Hematopoietic multipotent progenitor cell (in vitro differentiated cells): ENCODE measurements at regions not wholly inside any gene's neighbourhood (a gene's known extent, or its start where the extent isn't known, plus 50 kb on each side); places are given as distances from the start of the nearest gene placed in this dataset.

Experiments
- DNase-seq, 3 donors: peaks; one replicate each; pipeline ENCODE4 v3.0.0-alpha.2; 2011 to 2015; ENCODE audit warnings: low read depth in 2 of 3, low spot score in 2 of 3

- DNase-seq, result no peak
Observed at GRCh38 chr4:148831945-148832344, 389.7 kb upstream of the NR3C2 start.

DNA sequence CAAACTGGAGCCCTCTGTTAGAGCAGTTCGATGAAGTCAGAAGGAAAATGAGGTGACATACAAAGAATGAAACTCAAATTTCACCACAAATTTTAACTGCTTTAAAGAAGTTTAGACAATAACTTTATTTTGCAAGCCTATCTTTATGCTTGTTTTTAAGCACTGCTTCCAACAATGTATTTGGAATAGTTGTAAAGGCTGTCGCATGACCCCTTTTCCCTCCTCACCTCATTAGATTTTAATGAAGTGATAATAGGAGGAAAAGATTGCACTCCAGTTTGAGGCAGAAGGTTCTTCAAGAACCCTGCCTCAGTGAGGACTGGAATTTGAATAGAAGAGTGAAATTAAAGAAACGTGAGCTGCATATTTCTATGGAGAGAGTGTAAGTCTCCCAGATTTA lies 386.1 kb upstream of the NR3C2 start:
- DNase-seq, result no peak

- no peak for DNase-seq
Observed at GRCh38 chr4:148827781-148828180, 385.6 kb upstream of the NR3C2 start.

GRCh38 chr4:148823419-148823769 lies 381.2 kb upstream of the NR3C2 start:
- DNase-seq, result no peak

DNA sequence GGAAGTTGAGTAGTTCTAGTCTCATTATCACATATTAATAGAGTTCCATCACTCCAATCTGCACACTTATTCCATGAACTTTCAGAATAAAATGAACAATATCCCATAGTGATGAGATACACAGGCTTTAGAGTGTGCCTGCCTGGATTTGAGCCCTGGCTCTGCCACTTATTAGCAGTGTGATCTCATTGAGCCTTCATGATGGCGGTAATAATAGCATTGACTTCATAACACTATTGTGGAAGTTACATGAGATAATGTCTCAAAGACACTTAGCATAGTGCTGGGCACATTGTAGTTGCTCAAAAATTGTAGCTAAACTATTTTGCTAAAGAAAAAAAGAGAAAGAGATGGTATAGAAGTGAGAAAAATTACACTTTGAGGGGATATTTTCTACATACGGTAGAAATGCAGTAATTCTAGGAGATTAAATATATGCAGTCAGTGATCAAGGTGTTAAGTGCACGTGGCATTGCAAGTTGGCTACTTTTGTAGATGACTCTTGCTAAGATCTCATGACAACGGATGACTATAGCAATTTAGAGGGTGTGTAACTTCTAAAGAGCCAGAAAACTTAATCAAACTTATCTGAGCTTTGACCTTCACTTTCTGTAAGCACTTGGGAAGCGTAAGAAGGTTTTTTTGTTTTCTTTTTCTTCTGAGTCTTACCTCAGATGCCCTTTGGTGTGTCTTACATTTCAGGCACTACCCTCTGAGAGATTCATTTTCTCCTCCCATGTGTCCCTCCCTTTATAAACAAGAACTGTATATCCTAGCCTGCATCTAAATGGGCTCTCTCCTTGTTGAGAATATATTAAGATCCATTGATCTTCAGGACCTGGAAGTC lies 380.6 kb upstream of the NR3C2 start:
- no peak for DNase-seq

GRCh38 chr4:148814030-148814429 lies 371.8 kb upstream of the NR3C2 start:
- DNase-seq, result no peak

- no peak for DNase-seq
Observed at GRCh38 chr4:148813289-148813688, 371.1 kb upstream of the NR3C2 start.

DNA sequence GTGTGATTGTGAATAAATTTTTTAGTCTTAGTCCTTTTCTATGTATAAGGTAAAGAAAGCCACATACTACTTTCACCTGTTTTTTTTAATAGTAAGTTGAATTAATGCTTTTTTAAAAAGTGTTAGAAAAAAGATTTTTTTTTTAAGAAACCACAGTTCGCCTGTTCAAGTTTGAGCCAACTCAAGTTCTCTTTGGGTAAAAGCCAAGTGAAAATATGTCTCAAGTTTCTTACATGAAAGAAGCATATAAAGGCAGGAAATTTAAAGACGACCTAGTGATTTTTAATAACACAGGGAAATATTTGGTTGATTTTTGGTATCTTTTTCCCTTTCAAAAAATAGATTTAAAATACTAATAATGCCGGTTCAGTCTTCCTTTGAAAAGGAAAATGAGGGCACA lies 369.9 kb upstream of the NR3C2 start:
- DNase-seq, result no peak

GRCh38 chr4:148810461-148810860 lies 368.2 kb upstream of the NR3C2 start:
- no peak for DNase-seq

DNA sequence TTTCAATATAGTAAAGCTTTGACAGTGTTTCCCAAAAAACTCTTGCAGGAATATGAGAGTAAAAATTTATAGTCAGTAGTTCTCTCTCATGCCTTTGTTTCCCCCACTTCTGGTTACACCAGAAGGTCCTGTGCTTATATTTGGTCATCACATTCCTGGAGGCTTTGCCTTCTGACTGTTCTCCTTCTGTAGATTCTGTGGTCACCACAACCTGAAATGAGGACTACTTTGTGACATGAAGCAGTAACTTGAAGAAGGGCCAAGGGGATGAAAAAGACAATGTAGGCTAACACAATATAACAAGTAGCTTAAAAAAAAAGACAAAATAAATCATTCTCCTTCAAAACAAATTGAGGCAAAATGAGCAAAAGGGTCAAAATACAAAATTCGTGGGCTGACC lies 366.2 kb upstream of the NR3C2 start:
- DNase-seq, result no peak

GRCh38 chr4:148800940-148801339 lies 358.7 kb upstream of the NR3C2 start:
- DNase-seq, result no peak

DNA sequence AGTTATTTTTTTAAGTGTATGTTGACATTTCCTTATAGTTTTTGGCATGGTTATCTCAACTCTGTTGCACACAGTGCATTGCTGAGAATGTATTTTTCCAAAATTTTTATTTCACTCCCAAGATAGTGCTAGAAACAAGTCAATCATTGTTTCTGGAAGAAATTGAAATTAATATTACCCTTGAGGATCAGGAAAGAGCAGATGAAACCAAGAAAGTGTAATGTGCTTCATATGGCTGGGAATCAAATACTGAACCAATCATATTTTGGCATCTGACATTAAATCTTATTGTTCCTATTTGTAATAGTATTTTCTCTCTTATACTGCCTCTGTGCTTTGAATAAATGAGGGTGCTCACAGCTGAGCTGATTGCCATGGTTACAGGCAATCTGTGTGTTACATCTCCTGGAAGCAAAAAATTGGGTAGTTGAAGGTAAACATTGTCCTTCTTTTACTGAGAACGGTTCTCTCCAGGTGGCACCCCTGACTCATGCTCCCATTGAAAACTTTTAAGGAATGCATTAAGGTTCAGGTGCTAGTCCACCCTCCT lies 358.2 kb upstream of the NR3C2 start:
- no peak for DNase-seq

GRCh38 chr4:148795156-148795864 lies 353.1 kb upstream of the NR3C2 start:
- no peak for DNase-seq

- no peak for DNase-seq
Observed at GRCh38 chr4:148793221-148793620, 351.0 kb upstream of the NR3C2 start.

- no peak for DNase-seq
Observed at GRCh38 chr4:148790691-148791090, 348.5 kb upstream of the NR3C2 start.

GRCh38 chr4:148790246-148790645 lies 348.0 kb upstream of the NR3C2 start:
- DNase-seq, result no peak

- DNase-seq, result no peak
Observed at GRCh38 chr4:148787831-148788477, 345.7 kb upstream of the NR3C2 start.

GRCh38 chr4:148787285-148787684 lies 345.1 kb upstream of the NR3C2 start:
- DNase-seq, result no peak

- DNase-seq, result no peak
Observed at GRCh38 chr4:148786699-148787098, 344.5 kb upstream of the NR3C2 start.

- DNase-seq, result no peak
Observed at GRCh38 chr4:148782284-148782683, 340.1 kb upstream of the NR3C2 start.

DNA sequence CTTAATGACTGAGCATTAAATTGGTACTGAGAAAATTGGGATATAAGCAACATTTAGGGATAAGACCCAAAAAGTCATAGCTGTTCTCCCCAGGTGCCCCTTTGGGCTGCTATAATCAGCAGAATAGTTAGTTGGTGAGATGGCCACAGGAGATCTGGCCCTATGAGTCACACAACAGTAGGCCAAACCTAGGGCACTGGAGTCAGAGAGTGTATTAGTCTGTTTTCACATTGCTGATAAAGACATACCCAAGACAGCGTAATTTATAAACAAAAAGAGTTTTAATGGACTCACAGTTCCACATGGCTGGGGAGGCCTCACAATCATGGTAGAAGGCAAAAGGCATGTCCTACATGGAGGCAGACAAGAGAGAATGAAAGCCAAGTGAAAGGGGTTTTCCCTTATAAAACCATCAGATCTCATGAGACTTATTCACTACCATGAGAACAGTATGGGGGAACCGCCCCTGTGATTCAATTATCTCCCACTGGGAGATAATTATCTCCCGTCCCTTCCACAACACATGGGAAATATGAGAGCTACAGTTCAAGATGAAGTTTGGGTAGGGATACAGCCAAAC lies 338.3 kb upstream of the NR3C2 start:
- no peak for DNase-seq
